HUES64 (cell line): ENCODE measurements at regions not wholly inside any gene's neighbourhood (a gene's known extent, or its start where the extent isn't known, plus 50 kb on each side); places are given as distances from the start of the nearest gene placed in this dataset.

Experiments
- H3K27ac ChIP-seq: 2 replicates; pipeline ENCODE4 v1.7.0; 2013; ENCODE audit warnings: low read depth, low read length, inconsistent platforms
- H3K27me3 ChIP-seq: 2 replicates; pipeline ENCODE4 v1.6.1; 2013; ENCODE audit warnings: mild to moderate bottlenecking, low read length; ENCODE audit not compliant: insufficient read depth
- H3K36me3 ChIP-seq: 2 replicates; pipeline ENCODE4 v1.6.1; 2013; ENCODE audit warnings: mild to moderate bottlenecking, low read length; ENCODE audit not compliant: insufficient read depth
- H3K4me1 ChIP-seq: 2 replicates; pipeline ENCODE4 v1.6.1; 2013; ENCODE audit warnings: mild to moderate bottlenecking, low read length, moderate library complexity; ENCODE audit not compliant: insufficient read depth
- H3K4me3 ChIP-seq: 2 replicates; pipeline ENCODE4 v1.5.1; 2013; ENCODE audit warnings: mild to moderate bottlenecking, low read length, moderate library complexity
- H3K9ac ChIP-seq: 2 replicates; pipeline ENCODE4 v1.6.1; 2013; ENCODE audit warnings: mild to moderate bottlenecking, low read depth, low read length
- H3K9me3 ChIP-seq: 2 replicates; pipeline ENCODE4 v1.6.1; 2013; ENCODE audit warnings: low read depth, low read length; ENCODE audit not compliant: insufficient read depth
- WGBS: fragments of 150-250, 120-280 bp; methylation state at CpG from one replicate; pipeline ENCODE4 v1.1.7; 2013; ENCODE audit warnings: missing lambda C conversion rate; 5-methylcytosine and 5-hydroxymethylcytosine counted together

- no peaks in the 10 kb centered on the region for H3K36me3 ChIP-seq
- no peaks in the 10 kb centered on the region for H3K4me1 ChIP-seq
- no peaks in the 10 kb centered on the region for H3K27me3 ChIP-seq
- H3K9ac ChIP-seq: no peak overlapping the region
- H3K9me3 ChIP-seq: peaks cover 3% of the 10 kb centered on the region; the same call in 1 of the 2 replicates
- H3K27ac ChIP-seq: no peak overlapping the region
- H3K4me3 ChIP-seq: no peak overlapping the region
- WGBS: 92% methylated on average over 4 of the region's 4 CpGs
These were observed 261.9 kb upstream of the PPP2R2D start for GRCh38 chr10:131638880-131639278.

GRCh38 chr10:131640045-131640644 is 260.7 kb upstream of the PPP2R2D start:
- H3K27ac ChIP-seq: no peak overlapping the region
- no peaks in the 10 kb centered on the region for H3K4me1 ChIP-seq
- 88% methylated on average over 1 of the region's 2 CpGs for WGBS
- no peaks in the 10 kb centered on the region for H3K9me3 ChIP-seq
- no peaks in the 10 kb centered on the region for H3K27me3 ChIP-seq
- H3K4me3 ChIP-seq: no peak overlapping the region
- no peak overlapping the region for H3K9ac ChIP-seq
- no peaks in the 10 kb centered on the region for H3K36me3 ChIP-seq

- H3K4me3 ChIP-seq: no peak overlapping the region
- no peaks in the 10 kb centered on the region for H3K27me3 ChIP-seq
- no peak overlapping the region for H3K9ac ChIP-seq
- H3K9me3 ChIP-seq: no peaks in the 10 kb centered on the region
- WGBS: 54% methylated on average over 4 of the region's 4 CpGs
- H3K27ac ChIP-seq: no peak overlapping the region
- H3K4me1 ChIP-seq: no peaks in the 10 kb centered on the region
- no peaks in the 10 kb centered on the region for H3K36me3 ChIP-seq
These were observed 259.6 kb upstream of the PPP2R2D start for GRCh38 chr10:131641231-131641630.

GRCh38 chr10:131641898-131642297 is 258.9 kb upstream of the PPP2R2D start:
- Histone ChIP-seq H3K9me3 (no peaks in the 10 kb centered on the region), H3K27me3 (no peaks in the 10 kb centered on the region), H3K4me1 (no peaks in the 10 kb centered on the region), H3K27ac (no peak overlapping the region), H3K36me3 (no peaks in the 10 kb centered on the region), H3K9ac (no peak overlapping the region), H3K4me3 (no peak overlapping the region)
- 92% methylated on average over 4 of the region's 4 CpGs for WGBS

GRCh38 chr10:131642966-131643365 is 257.8 kb upstream of the PPP2R2D start:
- no peaks in the 10 kb centered on the region for H3K36me3 ChIP-seq
- H3K4me3 ChIP-seq: no peak overlapping the region
- H3K4me1 ChIP-seq: no peaks in the 10 kb centered on the region
- H3K9ac ChIP-seq: no peak overlapping the region
- H3K9me3 ChIP-seq: no peaks in the 10 kb centered on the region
- no peak overlapping the region for H3K27ac ChIP-seq
- WGBS: 94% methylated on average over 4 of the region's 4 CpGs
- H3K27me3 ChIP-seq: no peaks in the 10 kb centered on the region

GRCh38 chr10:131644289-131644688 is 256.5 kb upstream of the PPP2R2D start:
- WGBS: 85% methylated on average over 14 of the region's 14 CpGs
- Histone ChIP-seq H3K4me1 (no peaks in the 10 kb centered on the region), H3K36me3 (no peaks in the 10 kb centered on the region), H3K27me3 (no peaks in the 10 kb centered on the region), H3K27ac (no peak overlapping the region), H3K9ac (no peak overlapping the region), H3K4me3 (no peak overlapping the region), H3K9me3 (no peaks in the 10 kb centered on the region)

- Histone ChIP-seq H3K9me3 (no peaks in the 10 kb centered on the region), H3K27me3 (no peaks in the 10 kb centered on the region), H3K36me3 (no peaks in the 10 kb centered on the region), H3K4me1 (no peaks in the 10 kb centered on the region), H3K9ac (no peak overlapping the region), H3K4me3 (no peak overlapping the region), H3K27ac (no peak overlapping the region)
- WGBS: 89% methylated on average over 12 of the region's 12 CpGs
These were observed 255.7 kb upstream of the PPP2R2D start for GRCh38 chr10:131644864-131645658.

- Histone ChIP-seq H3K27ac (no peak overlapping the region), H3K9me3 (no peaks in the 10 kb centered on the region), H3K27me3 (no peaks in the 10 kb centered on the region), H3K4me3 (no peak overlapping the region), H3K4me1 (no peaks in the 10 kb centered on the region), H3K9ac (no peak overlapping the region), H3K36me3 (no peaks in the 10 kb centered on the region)
- 92% methylated on average over 10 of the region's 10 CpGs for WGBS
These were observed 255.1 kb upstream of the PPP2R2D start for GRCh38 chr10:131645756-131646155.

GRCh38 chr10:131646551-131647525 is 254.0 kb upstream of the PPP2R2D start:
- H3K36me3 ChIP-seq: no peaks in the 10 kb centered on the region
- no peak overlapping the region for H3K4me3 ChIP-seq
- H3K9me3 ChIP-seq: no peaks in the 10 kb centered on the region
- H3K4me1 ChIP-seq: peaks cover 8% of the 10 kb centered on the region
- no peaks in the 10 kb centered on the region for H3K27me3 ChIP-seq
- WGBS: 85% methylated on average over 30 of the region's 30 CpGs
- no peak overlapping the region for H3K9ac ChIP-seq
- no peak overlapping the region for H3K27ac ChIP-seq

GRCh38 chr10:131647789-131648188 is 253.0 kb upstream of the PPP2R2D start:
- Histone ChIP-seq H3K27ac (no peak overlapping the region), H3K4me1 (peaks cover 18% of the 10 kb centered on the region), H3K27me3 (no peaks in the 10 kb centered on the region), H3K36me3 (no peaks in the 10 kb centered on the region), H3K9me3 (no peaks in the 10 kb centered on the region), H3K9ac (no peak overlapping the region), H3K4me3 (no peak overlapping the region)
- WGBS: 88% methylated on average over 11 of the region's 11 CpGs
